ENCODE measurements at regions not wholly inside any gene's neighbourhood (a gene's known extent, or its start where the extent isn't known, plus 50 kb on each side); places are given as distances from the start of the nearest gene placed in this dataset.

- no peak overlapping the region for H2BK12ac ChIP-seq (ENCODE audit: insufficient read length, low read depth, low read length)
- no peak for DNase-seq
- H3K18ac ChIP-seq (ENCODE audit: insufficient read length, low read depth, low read length): no peak overlapping the region
- no peak overlapping the region for H3K4me2 ChIP-seq (ENCODE audit: insufficient read depth, insufficient read length, low read length)
- H3K4me3 Mint-ChIP-seq: no peak overlapping the region
- no peaks in the 10 kb centered on the region for H3K27me3 ChIP-seq (ENCODE audit: insufficient read depth, low read length)
- H4K91ac ChIP-seq (ENCODE audit: insufficient read length, low read depth, low read length): no peak overlapping the region
- no peak for TF ChIP-seq CTCF (conservative IDR thresholded peaks at IDR 0.05)
- no peak overlapping the region for H3K9ac ChIP-seq (ENCODE audit: extremely low read depth, insufficient read length, low read length)
- no peaks in the 10 kb centered on the region for H4K20me1 ChIP-seq (ENCODE audit: control insufficient read depth, insufficient read depth, insufficient read length)
- WGBS (ENCODE audit: extremely low coverage, insufficient read length, low lambda C conversion rate): no CpG with 5 or more reads among the region's 4 CpGs
- no peak overlapping the region for H3K27ac Mint-ChIP-seq
- H2BK5ac ChIP-seq (ENCODE audit: insufficient read length, low read length): no peak overlapping the region
- H3K23me2 ChIP-seq (ENCODE audit: insufficient read length, low read depth, low read length, poor library complexity, severe bottlenecking): no peaks in the 10 kb centered on the region
- no peaks in the 10 kb centered on the region for H3K79me1 ChIP-seq (ENCODE audit: insufficient read depth, low read depth, low read length, poor library complexity, severe bottlenecking)
- H3K36me3 Mint-ChIP-seq (ENCODE audit: insufficient read depth in 1 of 3, low read depth in 3 of 3): peaks cover 0 to 12% (median 6%) of the 10 kb centered on the region in 3 experiments; a peak in 4 of 7 replicates
- no peak overlapping the region for H3K56ac ChIP-seq (ENCODE audit: insufficient read length, low read depth, low read length)
- no peak overlapping the region for H2BK15ac ChIP-seq (ENCODE audit: low read depth, low read length)
- no peak overlapping the region for H2BK120ac ChIP-seq (ENCODE audit: low read depth, low read length, poor library complexity, severe bottlenecking)
- H2AFZ ChIP-seq (ENCODE audit: low read length): no peak overlapping the region
- H4K8ac ChIP-seq (replicated peaks; ENCODE audit: insufficient read length, low read depth, low read length): no peak overlapping the region
- no peaks in the 10 kb centered on the region for H3K9me3 ChIP-seq (ENCODE audit: control insufficient read depth, low read depth, low read length)
- no peak overlapping the region for H3K14ac ChIP-seq (ENCODE audit: insufficient read depth, low read length)
- peaks cover 20 to 26% of the 10 kb centered on the region in 2 experiments for H3K4me1 Mint-ChIP-seq
- no peak overlapping the region for H2AK5ac ChIP-seq (ENCODE audit: insufficient read length, low read length)
- H3K4me1 ChIP-seq (ENCODE audit: insufficient read depth, low read length): peaks cover 6% of the 10 kb centered on the region; the same call in 1 of the 2 replicates
- H3K9me3 Mint-ChIP-seq: peaks cover 4 to 13% of the 10 kb centered on the region in 2 experiments
- no peaks in the 10 kb centered on the region for H3K79me2 ChIP-seq (ENCODE audit: insufficient read depth, low read length)
- no peak overlapping the region for H4K5ac ChIP-seq (ENCODE audit: insufficient read length, low read depth, low read length)
- H3K23ac ChIP-seq (ENCODE audit: insufficient read length, low read depth, low read length): no peak overlapping the region
- H3K4ac ChIP-seq (ENCODE audit: low read depth, low read length): no peak overlapping the region
- no peak overlapping the region for H2BK20ac ChIP-seq (ENCODE audit: low read depth, low read length, poor library complexity, severe bottlenecking)
- no peak overlapping the region for H3K27ac ChIP-seq (ENCODE audit: insufficient read length, low read depth, low read length)
- peaks cover 5% of the 10 kb centered on the region for H3K27me3 Mint-ChIP-seq (ENCODE audit: low read depth)
- no peak overlapping the region for H3T11ph ChIP-seq (ENCODE audit: low read length)
Measured at GRCh38 chr2:8527676-8528075, 154.2 kb upstream of the ID2 start.

Measured in H9 (cell line).